Activated CD8-positive, alpha-beta memory T cell treated with anti-CD3 and anti-CD28 coated beads, Interleukin-2, amount 50 U/mL, for 4 hours (primary cell): ENCODE measurements at regions not wholly inside any gene's neighbourhood (a gene's known extent, or its start where the extent isn't known, plus 50 kb on each side); places are given as distances from the start of the nearest gene placed in this dataset.
"Not testable (repeated sequence)": the region's sequence is repeated elsewhere in the genome, so short reads cannot be mapped to it uniquely, and the experiment has no call there.

Source experiments
- DNase-seq: peaks from one replicate; pipeline ENCODE4 v3.0.0-alpha.2; 2020

DNA sequence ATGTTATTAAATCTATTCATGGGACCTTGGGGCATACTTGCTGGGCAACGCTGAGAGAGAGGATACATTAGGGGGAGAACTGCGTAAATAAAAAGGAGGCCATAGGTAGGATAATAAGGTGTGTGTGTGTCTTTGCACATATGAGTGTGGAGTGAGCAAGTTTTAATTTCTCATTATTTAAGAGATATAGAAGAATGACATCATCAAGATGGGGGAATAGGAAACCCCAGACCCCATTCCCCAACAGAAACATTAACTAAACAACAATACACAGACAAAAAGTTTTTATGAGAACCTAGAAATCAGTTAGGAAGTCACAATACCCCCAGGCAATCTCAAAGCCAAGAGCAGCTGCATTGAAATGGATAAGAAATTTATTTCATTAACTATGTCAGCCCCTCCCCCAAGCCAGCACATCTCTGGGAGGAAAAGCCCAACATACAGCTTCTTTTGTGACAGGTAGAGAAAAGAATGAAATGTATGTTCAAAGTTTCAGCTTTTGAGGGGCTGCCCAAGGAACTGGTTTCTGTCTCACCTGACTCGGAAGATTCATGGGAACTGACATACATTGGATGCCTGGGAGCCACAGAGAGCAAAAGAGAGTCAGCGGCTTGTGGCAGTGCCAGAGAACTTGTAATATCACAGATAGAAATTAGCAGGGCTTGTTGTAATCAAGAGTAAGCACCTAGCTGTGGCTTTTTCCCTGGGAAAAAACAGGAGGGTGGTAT is 234.3 kb upstream of the NFIA start:
- no peak for DNase-seq

DNA sequence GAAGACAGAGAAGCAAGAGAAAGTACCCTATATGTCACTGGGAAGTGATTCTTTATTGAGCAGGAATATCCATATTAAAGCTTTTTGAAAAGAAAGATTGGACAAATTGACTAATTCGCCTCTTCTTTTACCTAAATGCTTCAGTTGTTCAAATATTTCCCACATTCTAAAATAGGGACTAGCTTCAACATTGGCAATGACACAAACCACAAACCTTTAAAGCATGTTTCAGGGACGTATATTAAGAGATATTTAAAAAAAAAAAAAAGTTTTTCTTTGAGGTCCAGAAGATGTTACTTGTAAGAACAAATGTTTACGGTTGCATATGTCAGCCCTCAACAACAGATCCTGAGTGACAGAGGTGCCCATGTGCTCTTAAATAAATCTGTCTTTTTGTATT is 235.0 kb upstream of the NFIA start:
- DNase-seq = no peak

DNA sequence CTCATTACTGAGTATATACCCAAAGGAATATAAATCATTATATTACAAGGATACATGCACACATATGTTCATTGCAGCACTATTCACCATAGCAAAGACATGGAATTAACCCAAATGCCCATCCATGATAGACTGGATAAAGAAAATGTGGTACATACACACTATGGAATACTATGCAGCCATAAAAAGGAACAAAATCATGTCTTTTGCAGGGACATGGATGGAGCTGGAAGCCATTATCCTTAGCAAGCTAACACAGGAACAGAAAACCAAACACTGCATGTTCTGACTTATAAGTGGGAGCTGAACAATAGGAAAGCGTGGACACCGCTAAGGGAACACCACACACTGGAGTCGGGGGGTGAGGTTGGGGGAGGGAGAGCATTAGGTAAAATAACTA is 236.7 kb upstream of the NFIA start:
- DNase-seq = not testable (repeated sequence)

DNA sequence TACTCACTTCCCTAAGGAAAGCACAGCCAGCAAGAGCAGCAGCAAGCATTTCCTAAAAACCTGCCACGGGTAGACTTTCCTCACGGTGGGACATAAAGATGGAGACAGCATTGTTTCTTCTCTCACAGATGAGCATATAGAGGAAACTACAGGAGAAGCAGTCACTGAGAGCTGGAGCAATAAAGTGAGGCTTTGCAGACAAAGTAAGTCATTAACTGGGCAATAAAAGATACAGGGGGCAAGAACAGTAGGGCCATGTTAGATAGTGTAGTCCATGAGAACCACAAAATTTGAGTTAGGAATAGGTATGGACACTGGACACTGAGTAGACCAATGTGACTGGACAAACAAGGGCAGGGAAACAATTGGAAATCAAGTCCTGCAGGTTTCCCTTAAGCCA is 240.1 kb upstream of the NFIA start:
- DNase-seq = no peak

DNA sequence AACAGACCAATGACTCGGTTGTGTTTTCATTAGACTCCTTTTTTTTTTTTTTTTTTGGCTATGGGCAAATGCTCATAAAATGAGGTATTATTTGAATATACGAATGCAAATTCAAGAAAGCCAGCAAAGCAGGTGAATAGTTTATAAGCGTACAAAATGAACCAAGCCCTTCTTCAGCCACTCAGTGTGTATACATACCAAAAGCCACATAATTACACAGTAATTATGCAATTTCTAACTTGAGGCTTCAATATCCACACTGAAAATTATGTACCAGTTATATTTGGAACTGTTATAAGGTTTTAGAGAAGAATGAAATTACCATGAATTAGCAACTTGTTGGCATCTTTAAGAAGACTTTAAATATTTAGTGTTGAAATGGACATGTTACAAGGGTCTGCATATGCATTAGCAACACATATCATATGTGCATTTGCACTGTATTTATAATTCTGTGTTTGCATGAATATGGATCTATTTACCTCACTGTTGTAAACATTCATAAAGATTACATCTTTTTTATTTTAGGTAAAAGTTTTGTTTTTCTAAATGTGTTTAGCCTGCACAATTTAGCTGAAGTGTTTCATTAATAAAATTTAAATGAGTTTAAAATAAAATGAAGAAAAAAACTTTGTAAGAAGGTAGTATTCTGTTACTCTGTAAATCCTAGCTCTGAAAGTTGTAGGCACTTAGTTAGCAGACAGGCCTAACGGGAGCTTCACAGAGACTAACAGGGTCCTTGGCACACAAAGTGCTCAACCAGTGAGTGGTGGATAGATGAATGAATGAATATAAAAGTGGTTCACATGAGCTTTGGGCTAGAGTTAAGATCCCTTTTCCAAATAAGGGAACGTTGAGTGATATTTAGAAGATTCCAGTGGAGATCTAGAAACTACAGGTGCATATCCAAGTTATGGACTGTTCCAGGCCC is 241.0 kb upstream of the NFIA start:
- no peak for DNase-seq

DNA sequence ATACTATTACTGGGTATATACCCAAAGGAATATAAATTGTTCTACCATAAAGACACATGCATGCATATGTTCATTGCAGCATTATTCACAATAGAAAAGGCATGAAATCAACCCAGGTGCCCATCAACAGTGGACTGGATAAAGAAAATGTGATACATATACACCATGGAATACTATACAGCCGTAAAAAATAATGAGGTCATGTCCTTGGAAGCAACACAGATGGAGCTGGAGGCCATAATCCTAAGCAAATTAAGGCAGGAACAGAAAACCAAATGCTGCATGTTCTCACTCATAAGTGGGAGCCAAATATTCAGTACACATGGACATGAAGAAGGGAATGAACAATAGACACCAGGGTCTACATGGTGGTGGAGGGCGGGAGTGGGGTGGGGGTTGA is 241.9 kb upstream of the NFIA start:
- DNase-seq = not testable (repeated sequence)

DNA sequence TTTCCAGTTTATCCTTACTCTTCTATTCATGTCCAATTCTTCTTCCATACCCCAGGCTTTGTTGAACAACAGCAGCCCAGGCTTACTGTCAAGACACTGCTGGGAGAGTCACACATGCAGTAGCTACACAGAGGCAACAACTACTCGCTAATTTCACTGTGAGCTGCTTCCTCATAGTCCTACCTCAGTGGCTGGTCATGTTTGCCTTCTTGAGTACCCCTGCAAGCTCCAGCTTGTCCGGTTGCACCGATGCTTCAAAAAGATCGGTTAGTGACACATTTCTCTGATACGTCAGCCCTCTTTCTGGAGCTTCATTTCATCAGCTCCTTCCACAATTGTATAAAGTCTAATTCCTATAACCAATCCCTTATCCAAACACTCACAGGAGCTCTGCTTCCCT is 246.7 kb upstream of the NFIA start:
- DNase-seq = no peak

DNA sequence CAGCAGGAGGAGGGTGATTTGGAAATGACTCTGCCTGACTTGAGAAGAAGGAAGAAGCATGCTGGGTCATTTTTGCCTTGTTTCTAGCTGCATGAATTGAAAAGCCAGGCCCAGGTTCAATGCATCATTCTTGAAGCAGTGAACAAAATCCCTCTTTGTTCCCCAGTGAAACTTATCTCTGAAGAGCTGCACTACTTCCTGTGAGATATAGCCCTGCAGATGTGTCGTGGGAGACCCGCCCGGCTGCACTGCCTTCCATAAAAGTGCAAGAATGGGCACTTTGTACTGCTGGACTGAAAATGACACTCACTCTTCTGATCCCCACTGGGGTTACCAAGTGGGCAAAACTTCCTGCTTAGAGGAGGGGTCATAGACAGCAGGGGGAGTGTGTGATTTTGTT is 249.2 kb upstream of the NFIA start:
- DNase-seq = no peak

DNA sequence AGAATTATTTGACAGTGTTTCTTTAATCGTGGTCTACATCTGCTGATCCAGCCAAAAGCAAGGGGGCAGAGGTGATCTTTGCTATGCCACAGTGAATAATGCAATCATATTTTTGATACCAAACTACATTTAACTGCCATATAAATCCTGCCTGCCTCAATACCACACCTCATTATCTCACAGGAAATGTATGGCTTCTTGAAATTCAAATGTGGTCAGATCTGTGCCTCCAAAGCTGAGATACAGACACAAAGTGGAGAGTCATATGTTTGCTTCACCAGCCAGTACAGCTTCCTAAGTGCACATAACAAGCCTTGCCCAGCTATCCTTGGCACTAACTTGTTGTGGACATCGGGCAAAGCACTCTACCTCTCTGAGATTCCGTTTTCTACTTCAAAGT is 250.0 kb upstream of the NFIA start:
- DNase-seq = no peak

DNA sequence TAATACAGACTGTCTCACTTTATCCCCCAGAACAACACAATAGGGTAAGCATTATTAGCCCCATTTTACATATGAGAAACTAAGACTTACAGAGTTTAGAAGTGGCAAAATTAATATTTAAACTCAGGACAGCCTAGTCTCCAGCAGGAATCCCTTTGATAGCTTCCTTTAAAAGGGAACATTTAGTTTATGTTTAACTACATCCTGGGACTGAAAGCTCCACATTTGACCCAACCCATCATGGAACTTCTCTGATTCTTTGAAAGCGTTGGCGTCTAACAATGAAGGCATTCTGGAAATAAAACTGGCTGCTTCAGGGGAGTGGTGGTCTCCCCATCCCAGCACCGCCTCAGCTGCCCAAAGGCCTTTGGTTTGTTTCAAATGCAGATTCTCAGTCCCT is 250.6 kb upstream of the NFIA start:
- DNase-seq = no peak

DNA sequence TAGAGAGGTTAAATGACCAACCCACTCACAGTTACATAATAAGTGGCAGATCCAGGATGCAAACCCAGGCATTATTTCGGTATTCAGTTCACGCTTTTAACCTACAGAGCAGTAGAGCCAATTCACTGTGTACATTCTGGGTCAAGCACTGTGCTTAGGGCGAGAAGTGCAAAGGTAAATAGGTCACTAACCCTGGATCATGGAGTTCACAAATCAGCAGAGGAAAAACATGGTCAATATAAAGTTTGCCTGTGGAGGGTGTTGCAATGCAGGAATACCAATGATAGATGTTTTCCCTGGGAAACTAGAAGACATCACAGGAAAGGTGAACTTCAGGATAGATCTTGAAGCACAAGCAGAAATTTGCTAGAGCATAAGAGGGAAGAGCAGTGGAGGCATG is 253.4 kb upstream of the NFIA start:
- DNase-seq = no peak

DNA sequence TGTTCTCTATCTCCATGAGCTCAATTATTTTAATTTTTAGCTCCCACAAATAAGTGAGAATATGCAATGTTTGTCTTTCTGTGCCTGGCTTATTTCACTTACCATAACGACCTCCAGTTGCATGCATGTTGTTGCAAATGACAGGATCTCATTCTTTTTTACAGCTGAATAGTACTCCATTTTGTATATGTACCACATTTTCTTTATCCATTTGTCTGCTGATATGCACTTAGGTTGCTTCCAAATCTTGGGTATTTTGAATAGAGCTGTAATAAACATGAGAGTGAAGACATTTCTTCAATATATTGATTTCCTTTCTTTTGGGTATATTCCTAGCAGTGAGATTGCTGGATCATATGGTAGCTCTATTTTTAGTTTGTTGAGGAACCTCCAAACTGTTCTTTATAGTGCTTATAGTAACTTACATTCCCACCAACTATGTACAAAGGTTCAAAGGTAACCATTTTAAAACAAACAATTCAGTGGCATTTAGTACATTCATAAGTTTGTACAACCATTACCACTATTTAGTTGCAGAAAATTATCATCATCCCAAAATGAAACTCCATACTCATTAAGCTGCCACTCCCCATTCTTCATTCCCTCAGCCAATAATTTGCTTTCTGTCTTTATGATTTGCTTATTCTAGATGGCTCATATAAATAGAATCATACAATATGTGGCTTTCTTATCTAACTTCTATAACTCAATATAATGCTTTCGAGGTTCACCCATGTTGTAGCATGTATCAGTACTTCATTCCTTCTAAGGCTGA is 255.9 kb upstream of the NFIA start:
- DNase-seq = no peak

DNA sequence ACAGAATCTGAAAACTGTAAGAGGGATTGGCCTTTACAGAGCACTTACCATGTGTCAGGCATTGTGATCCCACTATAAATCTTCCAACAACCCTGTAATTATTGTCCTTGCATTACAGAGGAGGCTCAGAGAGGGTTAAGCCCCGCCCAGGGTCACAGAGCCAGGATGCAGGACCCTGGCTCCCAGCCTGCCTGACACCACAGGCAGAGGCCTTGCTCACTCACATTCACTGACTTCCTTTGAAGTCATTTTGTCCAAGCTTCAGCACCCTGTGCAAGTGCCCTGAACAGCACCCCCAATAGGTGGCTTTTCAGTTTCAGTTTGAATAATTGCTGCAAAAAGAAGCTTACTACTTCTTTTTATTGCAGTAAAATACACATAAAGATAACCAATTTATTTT is 256.8 kb upstream of the NFIA start:
- DNase-seq = no peak

DNA sequence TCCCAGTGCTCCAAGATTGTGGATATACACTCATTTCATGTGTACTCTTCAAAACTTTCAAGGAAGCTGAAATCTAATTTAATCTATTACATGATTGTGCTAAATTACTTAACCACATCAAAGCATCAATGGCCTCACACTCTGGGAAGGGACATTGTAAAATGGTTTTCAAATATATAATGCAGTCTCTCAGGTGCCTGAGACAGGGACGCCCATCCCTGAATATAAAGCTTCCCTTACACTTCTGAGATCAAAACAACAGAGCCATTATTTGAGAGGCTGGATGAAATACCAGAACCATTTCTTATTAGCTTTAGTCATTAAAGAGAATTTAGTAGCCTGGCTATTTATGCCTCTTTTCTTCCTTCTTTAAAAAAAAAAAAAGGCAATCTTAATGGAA is 259.2 kb upstream of the NFIA start:
- no peak for DNase-seq

DNA sequence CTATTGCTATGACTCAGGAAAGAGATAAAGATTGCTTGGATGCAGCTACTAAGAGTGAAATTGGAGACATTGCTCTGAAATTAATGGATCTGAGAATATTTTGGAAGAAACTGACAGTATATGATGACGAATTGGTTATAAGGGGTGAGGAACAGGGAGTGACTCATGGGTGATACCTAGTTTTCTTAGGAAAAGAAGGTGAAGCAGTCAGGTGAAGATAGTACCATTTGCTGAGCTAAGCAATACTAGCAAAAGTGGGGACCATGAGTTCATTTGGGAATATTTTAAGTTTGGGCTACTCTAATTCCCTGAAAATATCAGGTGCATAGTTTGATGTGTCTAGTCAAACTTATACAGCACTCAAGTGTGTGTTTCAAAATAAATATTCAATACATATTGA is 260.1 kb upstream of the NFIA start:
- DNase-seq = no peak

DNA sequence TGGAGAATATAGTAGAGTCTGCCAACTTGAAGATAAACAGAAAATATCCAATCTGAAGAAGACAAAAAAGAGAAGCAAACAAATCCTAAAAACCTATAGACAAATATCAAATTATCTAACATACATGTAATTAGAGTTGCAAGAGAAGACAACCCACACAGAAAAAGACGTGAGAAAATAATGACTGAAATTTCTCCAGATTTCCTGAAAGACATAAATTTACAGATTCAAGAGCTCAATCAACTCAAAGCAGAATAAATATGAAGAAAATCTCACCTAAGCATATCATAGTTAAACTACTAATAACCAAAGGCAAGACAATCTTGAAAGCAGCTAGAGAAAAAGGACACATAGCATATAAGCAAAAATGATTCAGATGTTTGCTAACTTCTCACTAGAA is 261.2 kb upstream of the NFIA start:
- DNase-seq = no peak

DNA sequence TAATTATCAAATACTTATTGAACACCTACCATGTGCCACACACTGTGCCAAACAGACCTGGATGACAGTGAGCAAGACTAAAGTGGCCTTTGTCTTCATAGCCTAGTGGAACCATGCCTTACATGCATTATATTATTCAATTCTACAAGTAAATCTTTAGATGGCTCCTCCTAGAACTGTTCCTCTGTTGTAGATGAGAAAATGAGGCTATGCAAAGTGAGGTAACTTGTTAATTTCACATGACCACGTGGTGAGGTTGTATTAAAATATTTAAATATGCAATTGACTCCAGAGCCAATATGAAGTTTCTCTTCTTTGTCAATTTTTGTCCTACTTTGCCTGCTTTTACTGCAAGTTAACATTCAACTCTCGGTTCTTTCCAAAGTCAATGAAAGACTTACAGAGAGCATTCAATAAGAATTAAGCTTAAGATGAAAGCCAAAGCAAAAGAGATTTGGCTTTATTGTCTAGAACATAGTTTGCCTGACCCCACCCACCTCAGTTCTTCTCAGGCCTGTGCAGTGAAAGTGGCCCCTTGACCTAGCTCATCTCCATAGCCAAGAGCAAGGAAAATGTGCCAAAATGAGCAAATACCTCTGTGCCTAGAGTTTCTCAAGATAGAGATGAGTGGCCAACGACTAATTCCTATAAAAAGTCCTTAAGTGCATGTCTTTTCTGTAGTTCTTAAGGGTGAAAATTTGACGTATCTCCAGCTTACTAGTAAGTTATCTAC is 263.2 kb upstream of the NFIA start:
- DNase-seq = no peak

DNA sequence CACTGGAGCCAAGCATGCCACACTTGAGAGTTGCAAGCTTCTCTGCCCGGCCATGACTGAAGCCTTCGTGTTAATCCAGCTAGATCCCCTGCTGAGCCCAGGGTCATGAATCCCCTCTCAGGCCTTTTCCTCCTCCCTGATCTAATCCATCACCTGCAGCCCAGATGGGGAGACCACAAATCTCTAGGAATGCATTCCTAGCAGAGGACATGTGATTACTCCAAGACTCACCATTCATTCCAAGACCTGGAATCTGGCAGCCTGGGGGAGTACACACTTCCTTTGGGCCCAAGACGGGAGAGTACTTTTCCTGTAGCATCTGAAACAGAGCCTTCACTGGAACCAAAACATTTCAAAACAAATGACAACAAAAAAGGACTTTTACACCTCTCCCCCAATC is 269.3 kb upstream of the NFIA start:
- DNase-seq = no peak

DNA sequence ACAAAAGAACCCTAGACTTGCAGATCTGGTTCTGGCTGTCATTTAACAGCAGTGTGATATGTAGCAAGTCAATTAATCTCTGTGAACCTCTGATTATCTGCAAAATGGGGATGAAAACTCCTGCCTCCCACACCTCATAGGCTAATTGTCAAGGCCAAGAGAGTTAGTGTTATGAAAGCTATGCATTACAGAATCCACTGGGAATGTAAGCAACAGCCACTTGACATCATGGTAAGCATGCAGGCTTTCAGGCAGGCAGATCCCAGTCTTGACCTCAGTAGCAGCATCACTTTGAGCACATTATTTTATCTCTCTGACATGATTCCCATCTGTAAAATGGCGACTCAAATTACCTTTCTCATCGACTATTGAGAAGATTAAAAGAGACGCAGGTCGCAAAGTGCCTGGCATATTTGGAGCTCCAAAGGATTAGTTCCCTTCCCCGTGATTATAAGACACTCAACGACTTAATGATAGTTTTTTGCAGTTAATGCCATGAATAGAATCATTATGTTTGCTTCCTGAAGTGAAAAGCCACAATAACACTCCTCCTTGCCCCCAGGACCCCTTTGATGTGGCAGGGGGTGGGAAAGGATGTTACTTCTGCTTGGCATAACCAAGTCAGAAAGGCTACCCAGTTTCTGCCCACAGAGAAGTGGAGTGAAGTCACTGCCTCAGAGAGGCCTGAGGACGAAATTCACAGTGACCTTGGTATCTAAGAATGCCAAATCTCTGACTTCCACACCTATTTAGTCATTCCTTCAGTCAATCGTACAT is 273.0 kb upstream of the NFIA start:
- no peak for DNase-seq

DNA sequence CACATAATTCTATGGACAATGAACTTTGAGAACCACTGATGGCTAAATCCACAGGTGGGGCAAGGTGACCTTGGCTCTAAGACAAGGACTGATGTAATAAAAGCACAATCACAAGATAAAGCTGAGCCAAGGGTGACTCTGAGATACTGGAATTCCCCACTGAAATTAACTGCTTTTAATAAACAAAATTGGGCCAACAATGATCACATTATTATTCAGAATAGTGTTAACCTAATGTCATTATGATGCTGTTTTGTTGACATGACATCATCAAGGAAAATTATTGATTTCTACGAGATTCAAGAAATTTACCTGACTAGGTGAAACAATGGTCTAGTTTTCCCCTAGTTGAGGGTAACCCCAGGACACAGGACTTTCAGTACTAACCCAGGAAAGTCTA is 273.7 kb upstream of the NFIA start:
- no peak for DNase-seq

DNA sequence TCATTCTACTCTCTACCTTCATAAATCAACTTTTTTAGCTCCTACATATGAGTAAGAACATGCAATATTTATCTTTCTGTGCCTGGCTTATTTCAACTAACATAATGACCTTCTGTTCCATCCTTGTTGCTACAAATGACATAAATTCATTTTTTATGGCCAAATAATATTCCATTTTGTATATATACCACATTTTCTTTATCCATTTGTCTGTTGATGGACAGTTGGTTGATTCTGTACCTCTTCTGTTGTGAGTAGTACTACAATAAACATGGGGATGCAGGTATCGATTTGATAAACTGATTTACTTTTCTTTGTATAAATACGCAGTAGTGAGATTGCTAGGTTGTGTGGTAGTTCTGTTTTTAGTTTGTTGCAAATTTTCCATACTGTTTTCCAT is 279.5 kb upstream of the NFIA start:
- DNase-seq = no peak

DNA sequence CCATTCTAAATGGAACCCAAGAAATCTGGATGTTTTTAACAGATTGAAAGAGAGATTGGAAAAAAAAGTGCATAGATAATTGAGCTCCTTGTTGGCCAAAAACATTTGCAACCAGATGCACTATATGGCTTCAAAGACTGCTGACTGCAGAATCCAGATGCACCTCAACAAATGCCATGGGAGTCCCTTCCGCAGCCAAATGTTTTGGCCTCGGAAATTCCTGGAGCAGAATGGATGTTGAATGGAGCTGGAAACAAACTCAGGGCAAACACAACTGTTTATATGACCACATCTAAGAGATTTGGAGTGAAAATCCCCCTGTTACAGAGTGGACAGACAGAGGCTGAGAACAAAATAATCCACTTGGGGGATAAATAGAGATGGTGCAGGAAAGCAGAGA is 285.0 kb upstream of the NFIA start:
- DNase-seq = no peak
